ENCODE measurements at regions not wholly inside any gene's neighbourhood (a gene's known extent, or its start where the extent isn't known, plus 50 kb on each side); places are given as distances from the start of the nearest gene placed in this dataset.

DNA sequence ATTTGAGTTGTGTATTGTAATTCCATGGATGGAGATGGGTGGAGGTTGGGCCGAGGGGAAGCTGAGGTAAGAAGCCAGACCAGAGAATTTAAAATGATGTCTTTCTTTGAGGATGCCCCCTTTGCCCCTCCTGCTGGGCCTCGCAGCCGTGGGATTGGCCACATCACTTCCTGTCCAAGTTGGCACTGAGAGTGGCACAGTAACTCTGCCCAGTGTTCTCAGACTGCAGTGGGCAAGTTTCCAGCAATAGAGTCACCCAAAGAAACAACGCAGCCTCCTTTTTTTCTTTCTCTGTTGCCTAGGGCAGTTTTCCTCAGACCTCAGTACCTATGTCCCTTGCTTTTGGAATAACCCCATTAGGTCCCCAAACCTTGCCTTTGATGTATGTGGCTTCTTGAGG lies 306.6 kb upstream of the DMRT1 start:
- H3K4me3 ChIP-seq (ENCODE audit: low read length) = no peak overlapping the region
- no peaks in the 10 kb centered on the region for H3K9me3 ChIP-seq (ENCODE audit: control insufficient read depth, low read length)
- peaks cover 25% of the 10 kb centered on the region for H3K4me1 ChIP-seq (ENCODE audit: control insufficient read depth, insufficient read depth, low read length)
- H3K9ac ChIP-seq (ENCODE audit: low read length) = no peak overlapping the region
- no peaks in the 10 kb centered on the region for H3K36me3 ChIP-seq (ENCODE audit: control insufficient read depth, insufficient read depth, low read length)
- H3K27me3 ChIP-seq (ENCODE audit: control insufficient read depth, insufficient read depth, low read length) = no peaks in the 10 kb centered on the region

DNA sequence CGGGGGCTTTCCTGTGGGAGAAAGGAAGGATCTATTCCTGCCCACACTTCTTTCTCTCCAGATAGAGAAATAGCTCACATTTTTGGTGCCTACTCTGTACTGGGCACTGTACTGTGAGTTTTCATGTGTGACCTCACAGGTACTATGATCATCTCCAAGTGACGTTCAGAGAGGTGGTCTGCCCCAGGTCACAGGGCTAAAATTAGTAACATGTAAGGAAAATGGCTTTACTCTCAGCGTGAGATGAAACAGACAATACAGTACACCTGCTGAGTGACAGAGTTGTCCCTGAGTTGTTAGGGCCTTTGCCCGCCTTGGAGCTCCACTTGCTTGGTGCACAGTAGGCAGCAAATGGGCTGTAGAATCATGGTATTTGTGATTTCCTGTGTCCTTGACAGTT lies 306.1 kb upstream of the DMRT1 start:
- Histone ChIP-seq H3K36me3 (ENCODE audit: control insufficient read depth, insufficient read depth, low read length) (no peaks in the 10 kb centered on the region), H3K9ac (ENCODE audit: low read length) (no peak overlapping the region), H3K4me3 (ENCODE audit: low read length) (no peak overlapping the region), H3K4me1 (ENCODE audit: control insufficient read depth, insufficient read depth, low read length) (peaks cover 25% of the 10 kb centered on the region), H3K27me3 (ENCODE audit: control insufficient read depth, insufficient read depth, low read length) (no peaks in the 10 kb centered on the region), H3K9me3 (ENCODE audit: control insufficient read depth, low read length) (no peaks in the 10 kb centered on the region)

DNA sequence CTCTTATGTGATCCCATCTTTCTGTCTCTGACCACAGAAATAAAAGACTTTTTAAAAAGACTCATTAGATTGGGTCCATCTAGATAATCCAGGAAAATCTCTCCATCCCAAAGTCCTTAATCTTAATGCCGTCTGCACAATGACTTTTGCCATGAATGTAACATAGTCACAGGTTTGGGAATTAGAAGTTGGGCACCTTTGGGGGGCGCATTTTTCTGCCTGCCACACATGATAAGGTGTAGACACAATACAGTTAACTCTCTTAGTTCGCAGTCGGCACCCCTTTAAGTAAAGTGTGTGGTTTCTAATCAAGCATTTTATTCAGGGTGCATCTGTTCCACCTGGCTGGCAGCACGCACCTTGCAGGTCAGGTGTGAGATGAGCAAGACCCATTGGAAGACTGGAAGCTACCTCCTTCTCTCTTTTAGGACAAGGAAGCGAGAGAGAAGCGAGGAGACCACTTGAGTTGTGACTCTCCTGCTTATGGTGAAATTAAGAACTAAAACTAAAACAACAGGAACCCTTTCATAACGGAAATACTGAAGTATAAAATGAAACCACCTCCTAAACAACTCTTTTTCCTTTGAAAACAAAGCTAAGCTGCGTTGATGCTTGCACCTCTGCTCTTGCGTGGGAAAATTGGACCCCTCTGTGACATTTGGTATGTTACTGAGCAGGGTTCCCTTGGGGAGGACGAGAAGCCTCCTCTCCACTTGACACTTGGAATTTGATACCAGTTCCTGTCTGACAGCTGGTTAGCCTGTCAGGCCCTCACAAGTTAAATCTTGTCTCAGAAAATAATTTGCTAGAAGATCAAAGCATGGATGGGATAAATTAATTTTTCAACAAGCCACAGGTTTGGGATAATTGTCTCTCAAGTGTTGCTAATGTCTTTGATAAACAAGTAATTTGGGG lies 304.6 kb upstream of the DMRT1 start:
- Histone ChIP-seq H3K9me3 (ENCODE audit: control insufficient read depth, low read length) (no peaks in the 10 kb centered on the region), H3K9ac (ENCODE audit: low read length) (no peak overlapping the region), H3K4me3 (ENCODE audit: low read length) (no peak overlapping the region), H3K27me3 (ENCODE audit: control insufficient read depth, insufficient read depth, low read length) (no peaks in the 10 kb centered on the region), H3K36me3 (ENCODE audit: control insufficient read depth, insufficient read depth, low read length) (no peaks in the 10 kb centered on the region), H3K4me1 (ENCODE audit: control insufficient read depth, insufficient read depth, low read length) (peaks cover 25% of the 10 kb centered on the region)

DNA sequence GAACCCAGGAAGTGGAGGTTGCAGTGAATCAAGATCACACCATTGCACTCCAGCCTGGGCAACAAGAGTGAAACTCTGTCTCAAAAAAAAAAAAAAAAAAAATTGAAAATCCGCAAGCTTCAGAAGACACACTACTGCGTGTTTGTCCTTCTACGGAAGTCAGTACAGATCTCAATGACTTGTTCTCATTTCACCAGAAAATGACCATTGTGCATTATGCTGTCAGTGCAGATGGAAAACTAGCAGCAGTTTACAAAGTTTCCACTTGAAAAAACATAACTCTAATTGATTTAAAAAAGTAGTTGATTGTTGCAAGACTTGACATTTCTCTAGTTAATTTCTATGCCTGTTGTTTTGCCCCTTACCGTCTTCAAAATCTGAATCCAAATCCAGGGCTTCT lies 298.0 kb upstream of the DMRT1 start:
- no peaks in the 10 kb centered on the region for H3K36me3 ChIP-seq (ENCODE audit: control insufficient read depth, insufficient read depth, low read length)
- no peak overlapping the region for H3K4me3 ChIP-seq (ENCODE audit: low read length)
- H3K4me1 ChIP-seq (ENCODE audit: control insufficient read depth, insufficient read depth, low read length) = peaks cover 12% of the 10 kb centered on the region
- H3K9ac ChIP-seq (ENCODE audit: low read length) = no peak overlapping the region
- no peaks in the 10 kb centered on the region for H3K27me3 ChIP-seq (ENCODE audit: control insufficient read depth, insufficient read depth, low read length)
- H3K9me3 ChIP-seq (ENCODE audit: control insufficient read depth, low read length) = no peaks in the 10 kb centered on the region

DNA sequence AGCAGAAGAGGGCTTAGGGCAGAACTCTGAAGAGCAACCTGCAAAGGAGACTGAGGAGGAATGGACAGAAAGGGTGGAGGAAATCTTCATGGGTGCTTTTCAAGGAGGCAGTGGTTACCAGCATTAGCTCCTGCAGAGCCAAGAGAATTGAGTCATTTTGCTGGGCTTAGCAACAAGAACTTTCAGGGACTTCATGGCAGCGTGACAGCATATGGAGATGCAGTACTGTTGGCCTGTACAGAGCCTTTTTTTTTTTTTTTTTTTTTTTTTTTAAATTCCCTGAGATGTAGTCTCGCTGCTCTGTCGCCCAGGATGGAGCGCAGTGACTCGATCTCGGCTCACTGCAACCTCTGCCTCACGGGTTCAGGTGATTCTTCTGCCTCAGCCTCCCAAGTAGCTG lies 296.0 kb upstream of the DMRT1 start:
- H3K4me1 ChIP-seq (ENCODE audit: control insufficient read depth, insufficient read depth, low read length) = peaks cover 26% of the 10 kb centered on the region
- no peak overlapping the region for H3K4me3 ChIP-seq (ENCODE audit: low read length)
- H3K9ac ChIP-seq (ENCODE audit: low read length) = no peak overlapping the region
- no peaks in the 10 kb centered on the region for H3K36me3 ChIP-seq (ENCODE audit: control insufficient read depth, insufficient read depth, low read length)
- H3K9me3 ChIP-seq (ENCODE audit: control insufficient read depth, low read length) = no peaks in the 10 kb centered on the region
- no peaks in the 10 kb centered on the region for H3K27me3 ChIP-seq (ENCODE audit: control insufficient read depth, insufficient read depth, low read length)

DNA sequence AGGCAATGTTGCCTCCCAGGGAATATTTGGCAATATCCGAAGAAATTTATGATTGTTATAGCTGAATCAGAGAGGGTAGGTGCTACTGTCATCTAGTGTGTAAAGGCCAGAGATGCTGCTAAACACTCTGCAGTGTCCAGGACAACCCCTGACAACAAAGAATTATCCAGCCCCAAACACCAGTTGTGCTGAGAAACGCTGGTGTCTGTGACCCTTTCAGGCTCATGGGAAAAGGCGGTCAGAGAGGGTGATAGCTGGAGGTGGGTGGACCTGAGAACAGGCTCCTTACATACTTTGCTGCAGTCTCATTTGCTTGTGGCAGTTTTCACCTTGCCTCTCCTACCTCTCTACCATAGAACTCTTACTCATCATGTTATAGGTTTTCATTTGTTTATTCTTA lies 295.3 kb upstream of the DMRT1 start:
- Histone ChIP-seq H3K9me3 (ENCODE audit: control insufficient read depth, low read length) (no peaks in the 10 kb centered on the region), H3K9ac (ENCODE audit: low read length) (no peak overlapping the region), H3K36me3 (ENCODE audit: control insufficient read depth, insufficient read depth, low read length) (no peaks in the 10 kb centered on the region), H3K4me1 (ENCODE audit: control insufficient read depth, insufficient read depth, low read length) (peaks cover 26% of the 10 kb centered on the region), H3K4me3 (ENCODE audit: low read length) (no peak overlapping the region), H3K27me3 (ENCODE audit: control insufficient read depth, insufficient read depth, low read length) (no peaks in the 10 kb centered on the region)

DNA sequence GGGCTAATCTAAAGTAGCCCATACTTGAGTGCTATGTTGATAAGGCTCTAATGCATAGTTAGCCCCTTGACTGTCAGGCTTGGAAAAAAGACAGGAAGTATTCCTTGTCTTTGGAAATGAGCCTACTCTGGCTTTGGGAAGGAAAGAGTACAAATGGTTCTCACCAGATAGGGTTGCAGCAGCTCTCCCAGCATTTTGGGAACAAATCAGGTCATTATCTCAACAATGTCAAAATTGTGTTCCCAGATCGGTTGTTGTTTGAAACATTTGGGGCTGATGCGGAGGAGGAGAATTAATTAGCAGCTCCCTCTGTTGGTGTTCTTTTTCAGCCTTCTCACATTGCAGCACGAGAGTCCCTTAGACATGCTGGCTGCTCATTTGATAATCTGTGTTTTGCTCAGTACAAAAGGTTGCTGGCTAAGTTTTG lies 294.7 kb upstream of the DMRT1 start:
- Histone ChIP-seq H3K9ac (ENCODE audit: low read length) (no peak overlapping the region), H3K4me3 (ENCODE audit: low read length) (no peak overlapping the region), H3K4me1 (ENCODE audit: control insufficient read depth, insufficient read depth, low read length) (peaks cover 26% of the 10 kb centered on the region), H3K36me3 (ENCODE audit: control insufficient read depth, insufficient read depth, low read length) (no peaks in the 10 kb centered on the region), H3K27me3 (ENCODE audit: control insufficient read depth, insufficient read depth, low read length) (no peaks in the 10 kb centered on the region), H3K9me3 (ENCODE audit: control insufficient read depth, low read length) (no peaks in the 10 kb centered on the region)

DNA sequence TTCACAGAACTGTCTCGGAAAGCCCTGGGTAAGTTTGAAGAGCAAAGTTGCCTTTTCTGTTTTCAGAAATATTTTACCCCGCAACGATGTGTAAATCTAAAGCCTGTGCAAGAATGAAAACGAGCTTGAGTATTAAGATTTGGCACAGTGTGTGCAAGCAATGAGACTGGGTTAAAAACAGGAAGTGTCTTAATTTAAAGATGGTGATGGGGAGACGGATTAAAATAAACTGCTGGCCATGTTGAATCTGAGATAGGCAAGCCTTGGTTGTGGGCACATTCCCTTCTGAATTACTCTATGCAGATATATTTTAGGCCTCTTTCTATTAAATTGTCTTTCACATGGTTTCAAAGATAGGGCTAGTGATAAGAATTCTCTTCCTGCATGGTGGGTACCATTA lies 294.2 kb upstream of the DMRT1 start:
- Histone ChIP-seq H3K9me3 (ENCODE audit: control insufficient read depth, low read length) (no peaks in the 10 kb centered on the region), H3K27me3 (ENCODE audit: control insufficient read depth, insufficient read depth, low read length) (no peaks in the 10 kb centered on the region), H3K4me3 (ENCODE audit: low read length) (no peak overlapping the region), H3K36me3 (ENCODE audit: control insufficient read depth, insufficient read depth, low read length) (no peaks in the 10 kb centered on the region), H3K9ac (ENCODE audit: low read length) (no peak overlapping the region), H3K4me1 (ENCODE audit: control insufficient read depth, insufficient read depth, low read length) (peaks cover 30% of the 10 kb centered on the region)

DNA sequence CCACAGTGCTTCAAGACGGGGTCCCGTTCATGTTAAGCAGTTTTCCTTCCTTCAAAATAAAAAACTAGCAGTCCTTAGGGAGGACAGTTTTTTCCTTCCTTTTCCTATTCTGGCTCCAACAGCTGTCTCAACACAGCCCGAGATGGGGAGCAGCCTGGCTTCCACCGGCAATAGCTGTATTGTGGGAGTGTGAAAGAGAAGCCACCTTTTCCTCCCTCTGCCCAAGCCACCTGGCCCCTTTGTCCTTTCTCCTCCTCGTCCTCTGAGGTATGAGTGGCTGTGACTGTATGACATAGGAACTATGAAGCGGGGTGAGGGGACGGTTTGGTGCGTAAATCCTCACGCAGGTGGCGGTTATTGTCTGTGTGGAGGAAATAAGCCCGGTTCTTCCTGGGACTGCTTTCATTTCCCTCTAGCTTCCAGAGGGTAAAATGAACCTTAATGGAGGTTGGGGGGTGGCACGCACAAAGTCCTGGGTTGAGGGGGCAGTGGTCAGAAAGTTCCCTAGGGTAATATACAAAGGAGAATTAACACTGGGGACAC lies 292.0 kb upstream of the DMRT1 start:
- Histone ChIP-seq H3K4me3 (ENCODE audit: low read length) (no peak overlapping the region), H3K27me3 (ENCODE audit: control insufficient read depth, insufficient read depth, low read length) (no peaks in the 10 kb centered on the region), H3K9me3 (ENCODE audit: control insufficient read depth, low read length) (no peaks in the 10 kb centered on the region), H3K36me3 (ENCODE audit: control insufficient read depth, insufficient read depth, low read length) (no peaks in the 10 kb centered on the region), H3K4me1 (ENCODE audit: control insufficient read depth, insufficient read depth, low read length) (peaks cover 30% of the 10 kb centered on the region), H3K9ac (ENCODE audit: low read length) (no peak overlapping the region)

DNA sequence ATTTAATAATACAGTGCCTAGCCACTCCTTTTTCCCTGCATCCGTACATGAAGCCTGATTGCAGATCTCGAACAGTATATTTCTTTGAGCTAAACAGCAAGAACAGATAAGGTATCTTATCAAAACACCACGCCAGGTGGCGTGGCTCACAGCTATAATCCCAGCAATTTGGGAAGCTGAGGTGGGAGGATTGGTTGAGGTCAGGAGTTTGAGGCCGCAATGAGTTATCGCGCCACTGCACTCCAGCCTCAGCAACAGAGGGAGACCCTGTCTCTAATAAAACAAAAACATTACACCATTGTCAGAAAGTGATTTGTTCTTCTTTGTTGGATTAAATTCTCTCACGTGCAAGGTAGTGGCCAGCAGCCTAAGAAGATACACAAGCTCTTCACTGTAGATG lies 291.2 kb upstream of the DMRT1 start:
- Histone ChIP-seq H3K4me1 (ENCODE audit: control insufficient read depth, insufficient read depth, low read length) (peaks cover 34% of the 10 kb centered on the region), H3K36me3 (ENCODE audit: control insufficient read depth, insufficient read depth, low read length) (no peaks in the 10 kb centered on the region), H3K27me3 (ENCODE audit: control insufficient read depth, insufficient read depth, low read length) (no peaks in the 10 kb centered on the region), H3K4me3 (ENCODE audit: low read length) (no peak overlapping the region), H3K9ac (ENCODE audit: low read length) (no peak overlapping the region), H3K9me3 (ENCODE audit: control insufficient read depth, low read length) (no peaks in the 10 kb centered on the region)

DNA sequence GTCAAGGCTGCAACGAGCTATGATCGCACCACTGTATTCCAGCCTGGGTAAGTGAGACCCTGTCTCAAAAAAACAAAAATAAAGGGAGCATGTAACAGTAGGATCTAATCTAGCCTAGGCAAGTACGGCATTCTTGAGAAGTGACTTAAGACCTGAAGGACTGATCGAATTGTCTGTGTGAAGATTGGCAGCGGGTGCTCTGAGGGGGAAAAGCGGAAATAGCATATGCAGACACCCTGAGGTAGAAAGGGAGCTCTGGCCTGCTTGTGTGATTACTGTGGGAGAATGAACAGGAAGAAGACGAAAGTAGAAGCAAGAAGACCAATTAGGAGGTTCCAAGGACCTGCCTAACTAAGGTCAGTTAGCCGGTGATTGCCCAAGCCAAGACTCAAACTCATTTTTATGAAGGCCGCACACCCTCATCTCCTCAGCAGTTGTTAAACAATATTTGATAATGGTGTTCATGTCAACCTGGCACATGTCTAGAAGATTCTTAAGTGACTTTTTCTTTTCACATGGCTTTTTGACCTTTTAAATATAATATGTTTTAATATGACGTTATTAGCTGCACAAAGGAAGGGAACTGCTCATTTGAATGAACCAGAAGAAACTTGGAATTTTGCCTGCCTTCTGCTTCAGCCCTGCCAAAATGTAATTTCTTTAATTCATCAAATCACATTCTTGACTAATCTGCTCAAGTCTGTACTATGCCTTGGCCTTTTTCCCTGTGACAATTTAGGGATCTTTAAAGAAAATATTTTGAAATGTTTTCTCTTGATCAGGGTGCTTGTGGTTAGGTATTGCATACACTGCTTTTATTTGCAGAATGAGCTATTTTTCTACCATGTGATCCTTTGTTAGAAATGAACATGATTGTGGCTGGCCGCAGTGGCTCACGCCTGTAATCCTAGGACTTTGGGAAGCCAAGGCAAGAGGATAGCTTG lies 289.2 kb upstream of the DMRT1 start:
- H3K27me3 ChIP-seq (ENCODE audit: control insufficient read depth, insufficient read depth, low read length) = no peaks in the 10 kb centered on the region
- H3K4me1 ChIP-seq (ENCODE audit: control insufficient read depth, insufficient read depth, low read length) = peaks cover 29% of the 10 kb centered on the region
- H3K9ac ChIP-seq (ENCODE audit: low read length) = no peak overlapping the region
- H3K4me3 ChIP-seq (ENCODE audit: low read length) = no peak overlapping the region
- H3K36me3 ChIP-seq (ENCODE audit: control insufficient read depth, insufficient read depth, low read length) = no peaks in the 10 kb centered on the region
- no peaks in the 10 kb centered on the region for H3K9me3 ChIP-seq (ENCODE audit: control insufficient read depth, low read length)

DNA sequence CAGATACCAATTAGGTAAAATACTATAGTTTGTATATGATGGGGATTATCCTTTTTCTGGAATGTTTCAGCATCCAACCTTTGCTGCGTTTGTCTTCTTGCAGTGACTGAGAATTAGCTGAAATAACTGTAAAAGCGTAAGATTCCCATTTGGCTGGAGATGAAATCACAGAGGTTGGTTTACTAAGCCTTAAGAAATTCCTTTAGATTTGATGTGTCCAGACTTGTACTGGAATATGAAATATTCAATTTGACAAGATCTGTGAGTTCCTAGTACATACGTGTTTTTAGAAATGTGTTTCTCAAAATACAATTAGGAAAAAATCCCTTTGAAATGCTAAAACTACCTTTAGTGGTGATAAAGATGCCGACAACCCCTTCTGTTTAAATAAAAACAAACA lies 286.0 kb upstream of the DMRT1 start:
- no peak overlapping the region for H3K9ac ChIP-seq (ENCODE audit: low read length)
- no peaks in the 10 kb centered on the region for H3K36me3 ChIP-seq (ENCODE audit: control insufficient read depth, insufficient read depth, low read length)
- H3K4me1 ChIP-seq (ENCODE audit: control insufficient read depth, insufficient read depth, low read length) = peaks cover 14% of the 10 kb centered on the region
- H3K9me3 ChIP-seq (ENCODE audit: control insufficient read depth, low read length) = no peaks in the 10 kb centered on the region
- H3K27me3 ChIP-seq (ENCODE audit: control insufficient read depth, insufficient read depth, low read length) = no peaks in the 10 kb centered on the region
- no peak overlapping the region for H3K4me3 ChIP-seq (ENCODE audit: low read length)
